SW 1271 (cell line): ENCODE measurements at regions not wholly inside any gene's neighbourhood (a gene's known extent, or its start where the extent isn't known, plus 50 kb on each side); places are given as distances from the start of the nearest gene placed in this dataset.
"Not testable (repeated sequence)": the region's sequence is repeated elsewhere in the genome, so short reads cannot be mapped to it uniquely, and the experiment has no call there.

Source experiments
- DNase-seq, 2 experiments: peaks; one replicate each; lab custom pipeline; 2025; lab: John Stamatoyannopoulos, UW

DNA sequence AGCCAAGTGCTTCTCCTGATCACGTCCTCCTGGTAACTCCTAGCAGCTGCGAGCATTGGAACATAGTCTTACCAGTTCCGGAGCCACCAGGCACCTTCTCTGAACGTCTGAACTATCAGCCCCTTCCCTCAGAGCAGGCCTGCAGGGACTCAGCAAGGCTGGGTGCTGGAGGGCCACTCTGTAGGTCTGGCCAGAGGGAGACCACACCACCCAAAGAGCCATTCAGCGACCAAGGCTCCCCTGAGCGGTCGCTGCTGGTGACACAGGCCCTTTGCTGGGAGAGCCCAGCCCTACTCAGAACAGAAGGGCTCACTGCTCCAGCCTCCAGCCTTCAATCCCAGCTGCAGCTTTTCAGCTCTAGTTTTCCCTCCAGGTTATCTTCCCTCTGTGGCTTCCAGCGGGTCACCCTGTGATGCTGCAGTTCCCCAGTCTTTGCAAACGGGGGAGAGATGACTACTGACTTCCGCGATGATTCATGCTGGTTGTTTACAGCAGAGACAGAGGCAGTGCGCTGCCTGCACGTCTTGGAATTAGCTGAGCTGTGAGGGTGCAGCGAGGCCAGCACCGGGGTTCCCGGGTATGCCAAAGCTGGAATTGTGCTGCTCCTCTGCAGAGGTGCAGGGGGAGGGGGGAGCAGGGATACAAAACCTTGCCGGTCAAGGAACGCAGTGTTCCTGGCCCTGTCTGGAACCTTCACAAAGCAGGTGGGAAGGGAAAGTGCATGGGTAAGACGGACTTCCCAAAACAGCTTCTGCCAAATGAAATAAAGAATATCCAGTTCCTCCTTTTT lies 161.4 kb downstream of the LY86 start:
- DNase-seq = peak; percentile 17 to 45

- no peak for DNase-seq
These were observed 162.2 kb downstream of the LY86 start for GRCh38 chr6:6750594-6751265.

DNA sequence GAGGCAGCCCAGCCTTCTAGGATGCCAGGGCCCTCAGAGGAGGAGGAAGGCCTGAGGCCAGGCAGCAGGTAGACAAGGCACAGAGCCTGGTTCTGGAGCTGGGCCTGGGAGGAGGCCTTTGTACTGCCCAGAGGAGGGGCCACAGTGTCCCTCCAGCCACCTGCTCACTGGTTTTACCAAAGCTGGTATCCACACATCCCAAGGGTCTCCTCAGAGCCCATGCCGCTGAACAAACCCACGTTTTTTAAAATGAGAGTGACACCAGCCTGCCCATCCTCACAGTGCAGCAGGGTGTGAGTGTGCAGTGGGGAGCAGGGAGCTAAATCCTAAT lies 162.7 kb downstream of the LY86 start:
- DNase-seq = no peak

- no peak for DNase-seq
These were observed 163.1 kb downstream of the LY86 start for GRCh38 chr6:6751619-6752023.

DNA sequence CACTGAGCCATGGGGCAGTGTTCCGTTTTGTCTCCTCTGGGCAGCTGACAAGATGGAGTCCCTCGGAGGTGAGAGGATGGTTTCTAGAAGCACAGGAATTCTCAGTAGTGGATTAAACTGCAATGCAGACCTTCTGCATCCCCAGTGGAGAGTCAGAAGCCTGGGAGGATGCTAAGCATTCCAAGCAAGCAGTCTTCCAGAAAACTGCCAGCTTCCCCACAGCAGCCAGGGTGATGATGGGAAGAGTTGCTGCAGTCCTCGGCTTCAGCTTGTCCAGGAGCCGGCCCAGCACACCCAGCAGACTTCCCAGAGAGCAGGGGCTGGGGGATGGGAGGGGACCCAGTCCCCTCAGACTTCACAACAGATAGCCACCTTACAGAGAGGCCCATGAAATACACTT lies 163.6 kb downstream of the LY86 start:
- no peak for DNase-seq

GRCh38 chr6:6753301-6753700 lies 164.8 kb downstream of the LY86 start:
- no peak for DNase-seq

- DNase-seq = no peak
These were observed 168.0 kb downstream of the LY86 start for GRCh38 chr6:6756526-6756925.

- no peak for DNase-seq
These were observed 170.0 kb downstream of the LY86 start for GRCh38 chr6:6758546-6758914.

- DNase-seq = peak in 1 of 2 experiments; percentile 7
These were observed 170.6 kb downstream of the LY86 start for GRCh38 chr6:6758915-6759654.

- no peak for DNase-seq
These were observed 171.5 kb downstream of the LY86 start for GRCh38 chr6:6760002-6760401.

DNA sequence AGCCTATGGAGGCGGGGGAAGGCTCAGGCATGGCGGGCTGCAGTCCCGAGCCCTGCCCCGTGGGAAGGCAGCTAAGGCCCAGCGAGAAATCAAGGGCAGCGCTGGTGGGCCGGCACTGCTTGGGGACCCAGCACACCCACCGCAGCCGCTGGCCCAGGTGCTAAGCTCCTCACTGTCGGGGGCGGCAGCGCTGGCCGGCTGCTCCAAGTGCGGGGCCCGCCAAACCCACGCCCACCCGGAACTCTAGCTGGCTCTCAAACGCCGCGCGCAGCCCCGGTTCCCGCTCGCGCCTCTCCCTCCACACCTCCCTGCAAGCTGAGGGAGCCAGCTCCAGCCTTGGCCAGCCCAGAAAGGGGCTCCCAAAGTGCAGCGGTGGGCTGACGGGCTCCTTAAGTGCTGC lies 174.0 kb downstream of the LY86 start:
- not testable (repeated sequence) for DNase-seq

- DNase-seq = no peak
These were observed 176.4 kb downstream of the LY86 start for GRCh38 chr6:6764764-6765434.

- DNase-seq = no peak
These were observed 177.8 kb downstream of the LY86 start for GRCh38 chr6:6766230-6766905.

- no peak for DNase-seq
These were observed 180.9 kb downstream of the LY86 start for GRCh38 chr6:6769466-6769865.

GRCh38 chr6:6771224-6771945 lies 182.9 kb downstream of the LY86 start:
- DNase-seq = no peak

DNA sequence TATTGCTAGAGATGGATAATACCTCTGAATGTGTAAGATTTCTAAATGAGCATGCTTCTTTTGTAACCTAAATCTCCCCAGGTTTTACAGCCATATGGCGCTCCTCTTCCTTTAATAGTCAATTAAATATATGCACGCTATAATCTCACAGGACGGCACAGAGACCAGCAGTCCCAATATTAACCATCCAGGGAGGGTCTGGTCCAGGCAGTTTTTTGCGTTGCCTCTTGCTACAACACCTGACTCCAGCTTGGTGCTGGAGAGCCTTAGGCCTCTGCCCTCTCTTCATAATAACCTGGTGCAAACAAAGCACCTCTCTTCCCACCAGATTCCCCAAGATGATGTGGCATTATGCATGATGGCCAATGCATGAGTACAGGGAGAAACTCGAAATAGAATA lies 183.4 kb downstream of the LY86 start:
- DNase-seq = no peak

DNA sequence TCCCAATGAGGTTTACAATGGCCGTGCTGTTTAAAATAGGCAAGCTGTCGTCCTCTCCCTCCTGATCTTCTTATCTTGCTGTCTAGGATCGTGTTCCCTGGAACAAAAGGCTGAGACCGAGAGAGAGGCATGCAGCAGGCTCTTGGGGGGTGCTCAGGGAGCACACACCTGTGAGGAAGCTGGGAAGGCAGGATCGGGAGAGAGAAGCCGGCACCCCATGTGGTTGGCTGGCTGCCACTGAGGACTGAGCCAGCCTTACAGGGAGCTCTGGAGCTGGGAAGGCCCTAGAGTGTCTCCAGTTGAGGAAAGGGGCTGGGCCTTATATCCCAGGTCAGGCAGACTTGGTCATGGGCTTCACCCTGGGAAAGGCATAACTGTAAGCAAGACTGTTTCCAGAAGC lies 184.2 kb downstream of the LY86 start:
- DNase-seq = no peak

GRCh38 chr6:6775074-6775473 lies 186.6 kb downstream of the LY86 start:
- no peak for DNase-seq

DNA sequence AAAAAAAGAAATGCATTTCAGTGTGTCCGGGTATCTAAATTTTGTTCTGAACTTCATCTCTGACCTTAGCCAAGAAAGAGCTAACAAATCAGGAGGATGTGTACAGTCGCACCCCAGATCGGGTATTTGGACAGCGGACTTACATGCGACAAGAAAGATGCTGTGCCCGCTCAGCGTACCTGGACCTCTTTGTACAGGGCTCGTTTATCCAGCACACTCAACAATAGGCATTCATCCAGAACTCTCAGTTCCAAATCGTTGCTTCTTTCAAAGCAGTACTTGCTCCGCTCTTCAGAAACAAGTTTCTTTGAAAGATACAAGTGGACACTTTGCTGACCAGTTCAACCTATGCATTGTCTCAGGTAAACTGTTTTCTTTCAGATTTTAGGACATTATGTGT lies 191.7 kb downstream of the LY86 start:
- no peak for DNase-seq

- peak in 1 of 2 experiments; percentile 18 for DNase-seq
These were observed 192.8 kb downstream of the LY86 start for GRCh38 chr6:6781172-6781872.

GRCh38 chr6:6781873-6782227 lies 193.3 kb downstream of the LY86 start:
- DNase-seq = no peak
